LNCAP (cell line): ENCODE measurements at regions not wholly inside any gene's neighbourhood (a gene's known extent, or its start where the extent isn't known, plus 50 kb on each side); places are given as distances from the start of the nearest gene placed in this dataset.

Experiments used
- TF ChIP-seq, protein P1 (sequence below): fragments of 450-650 bp; IDR thresholded peaks from 2 replicates; pipeline ENCODE4 v1.5.1; 2017; ENCODE audit warnings: mild to moderate bottlenecking

DNA sequence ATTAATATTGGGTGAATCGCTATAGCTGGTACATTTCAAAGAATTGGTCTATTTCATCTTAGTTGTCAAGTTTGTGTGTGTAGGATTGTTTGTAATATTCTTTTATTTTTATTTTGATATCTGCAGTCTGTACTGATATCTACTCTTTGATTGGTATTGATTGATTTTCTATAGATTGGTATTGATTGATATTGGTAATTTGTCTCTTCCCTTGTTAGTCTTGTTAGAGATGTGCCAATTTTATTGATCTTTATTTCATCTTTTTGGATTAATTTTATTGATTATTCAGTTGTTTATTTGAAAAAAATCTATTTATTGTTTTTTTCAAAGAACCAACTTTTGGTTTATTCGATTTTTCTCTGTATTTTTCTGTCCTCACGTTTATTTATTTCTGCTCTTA is 61.4 kb downstream of the TM2D3 start:
- TF ChIP-seq, protein P1, sequence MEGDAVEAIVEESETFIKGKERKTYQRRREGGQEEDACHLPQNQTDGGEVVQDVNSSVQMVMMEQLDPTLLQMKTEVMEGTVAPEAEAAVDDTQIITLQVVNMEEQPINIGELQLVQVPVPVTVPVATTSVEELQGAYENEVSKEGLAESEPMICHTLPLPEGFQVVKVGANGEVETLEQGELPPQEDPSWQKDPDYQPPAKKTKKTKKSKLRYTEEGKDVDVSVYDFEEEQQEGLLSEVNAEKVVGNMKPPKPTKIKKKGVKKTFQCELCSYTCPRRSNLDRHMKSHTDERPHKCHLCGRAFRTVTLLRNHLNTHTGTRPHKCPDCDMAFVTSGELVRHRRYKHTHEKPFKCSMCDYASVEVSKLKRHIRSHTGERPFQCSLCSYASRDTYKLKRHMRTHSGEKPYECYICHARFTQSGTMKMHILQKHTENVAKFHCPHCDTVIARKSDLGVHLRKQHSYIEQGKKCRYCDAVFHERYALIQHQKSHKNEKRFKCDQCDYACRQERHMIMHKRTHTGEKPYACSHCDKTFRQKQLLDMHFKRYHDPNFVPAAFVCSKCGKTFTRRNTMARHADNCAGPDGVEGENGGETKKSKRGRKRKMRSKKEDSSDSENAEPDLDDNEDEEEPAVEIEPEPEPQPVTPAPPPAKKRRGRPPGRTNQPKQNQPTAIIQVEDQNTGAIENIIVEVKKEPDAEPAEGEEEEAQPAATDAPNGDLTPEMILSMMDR = no peak

- TF ChIP-seq, protein P1 = no peak
Measured at GRCh38 chr15:101583284-101583683, 68.9 kb downstream of the TM2D3 start.

- TF ChIP-seq, protein P1 = no peak
Measured at GRCh38 chr15:101580431-101580830, 71.8 kb downstream of the TM2D3 start.

DNA sequence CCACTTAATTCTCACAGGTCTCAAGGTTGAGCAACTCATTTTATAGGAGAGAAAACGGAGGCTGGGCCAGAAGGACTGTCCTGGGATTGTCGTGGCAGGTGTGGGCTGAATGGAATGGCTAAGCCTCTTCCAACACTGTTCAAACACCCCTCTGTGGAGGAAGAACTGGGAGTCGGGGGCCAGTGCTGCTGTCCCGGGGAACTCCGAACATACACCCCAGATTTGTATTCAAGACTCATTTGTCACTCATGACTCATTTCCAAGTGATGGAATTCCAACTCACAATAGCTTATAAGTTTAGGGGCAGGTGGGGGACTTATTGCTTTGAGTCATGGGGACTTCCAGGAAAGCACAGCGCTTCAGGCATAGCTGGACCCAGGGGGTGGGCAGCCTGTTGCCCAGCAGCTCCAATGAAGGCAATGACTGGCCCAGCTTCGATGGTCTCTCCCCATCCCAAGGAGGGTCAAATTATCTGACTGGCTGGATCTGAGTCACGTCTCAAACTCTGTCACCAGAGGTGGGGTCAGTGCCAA is 72.5 kb downstream of the TM2D3 start:
- TF ChIP-seq, protein P1 = no peak

DNA sequence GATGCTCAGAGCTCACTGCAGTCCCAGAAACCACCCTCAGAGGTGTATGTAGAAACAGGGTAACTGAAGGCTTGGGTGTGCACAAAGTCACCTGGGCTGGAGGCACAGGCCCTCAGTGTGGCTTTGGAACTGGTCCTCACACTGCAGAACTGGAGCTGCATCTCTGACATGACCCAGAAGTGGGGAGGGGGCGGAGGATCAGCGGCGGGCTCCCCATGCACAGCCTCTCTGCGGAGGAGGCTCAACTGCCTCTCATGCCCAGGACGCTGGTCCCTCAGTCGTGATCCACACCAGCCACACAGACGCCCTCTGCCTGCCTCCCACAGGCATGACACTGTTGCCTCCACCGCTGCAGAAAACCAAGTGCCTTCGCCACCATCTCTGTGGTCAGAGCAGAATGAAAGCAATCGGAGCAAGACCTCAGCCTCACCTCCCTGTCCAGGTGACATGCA is 73.7 kb downstream of the TM2D3 start:
- TF ChIP-seq, protein P1 = peak; percentile 60

DNA sequence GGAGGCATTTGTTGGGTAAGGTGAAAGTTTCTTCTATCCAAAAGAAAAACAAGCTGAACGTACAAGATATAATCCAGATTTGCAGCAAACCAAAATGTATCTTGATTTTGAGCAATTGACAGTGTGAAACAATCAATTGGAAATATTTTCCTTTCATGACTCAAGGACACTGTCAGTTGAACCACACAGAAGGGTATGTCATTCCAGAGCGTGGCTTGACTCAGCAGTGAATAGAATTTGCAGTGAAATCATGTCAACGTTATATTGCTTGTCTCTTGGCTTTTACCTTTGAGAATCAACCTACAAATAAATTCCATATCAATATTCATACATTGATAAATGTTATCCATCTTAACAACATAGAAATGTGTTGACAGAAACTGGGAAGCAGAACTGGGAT is 78.2 kb downstream of the TM2D3 start:
- TF ChIP-seq, protein P1 = no peak

DNA sequence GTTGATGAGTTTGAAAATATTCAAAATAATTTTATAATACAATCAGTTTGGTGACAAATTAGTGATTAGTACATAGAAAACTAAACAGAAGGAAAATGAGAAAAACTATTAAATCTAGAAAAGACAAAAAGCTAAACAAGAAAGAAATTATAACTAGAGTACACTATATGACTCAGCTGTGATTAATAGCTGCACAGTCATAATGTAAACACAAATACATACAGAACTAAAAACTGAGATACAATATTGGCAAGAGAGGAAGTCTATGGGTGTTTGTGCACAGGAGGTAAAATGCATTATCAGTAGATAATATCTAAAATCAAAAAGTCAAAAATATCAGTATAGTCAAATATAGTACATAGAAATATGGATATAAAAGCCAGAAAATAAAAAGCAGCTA is 80.7 kb upstream of the PCSK6 start:
- TF ChIP-seq, protein P1 = no peak
